Panc1 (cell line): ENCODE measurements at regions not wholly inside any gene's neighbourhood (a gene's known extent, or its start where the extent isn't known, plus 50 kb on each side); places are given as distances from the start of the nearest gene placed in this dataset.

ENCODE experiments used
- CTCF ChIP-seq: fragments of 450-650 bp; IDR thresholded peaks from 2 replicates; pipeline ENCODE4 v1.5.1; 2017; ENCODE audit warnings: mild to moderate bottlenecking
- POLR2AphosphoS5 ChIP-seq: IDR thresholded peaks from 2 replicates; pipeline ENCODE4 v1.6.1; 2012; ENCODE audit warnings: mild to moderate bottlenecking, low read depth, low read length, moderate library complexity
- REST ChIP-seq, 2 experiments: IDR thresholded peaks; 2 replicates each; pipeline ENCODE4 v1.6.1; 2011 to 2012; ENCODE audit warnings: low read depth in 2 of 2, control low read depth in 1 of 2, low read length in 1 of 2, mild to moderate bottlenecking in 1 of 2, moderate library complexity in 1 of 2; ENCODE audit not compliant: insufficient read depth in 1 of 2
- SIN3A ChIP-seq: IDR thresholded peaks from 2 replicates; pipeline ENCODE4 v1.6.1; 2012; ENCODE audit warnings: low read depth, mild to moderate bottlenecking, low read length, moderate library complexity, borderline replicate concordance; ENCODE audit not compliant: insufficient read depth
- TCF7L2 ChIP-seq: IDR thresholded peaks from 2 replicates; pipeline ENCODE4 v1.6.1; 2011; ENCODE audit warnings: mild to moderate bottlenecking, low read depth, low read length, inconsistent platforms

GRCh38 chr2:121069434-121069969 lies 215.5 kb downstream of the TFCP2L1 start:
- TF ChIP-seq CTCF (no peak), REST (IDR thresholded peaks at IDR 0.05; ENCODE audit: insufficient read depth in 1 of 2, low read depth in 2 of 2, low read length in 1 of 2) (no peak), TCF7L2 (no peak), POLR2AphosphoS5 (no peak), SIN3A (no peak)
